Endodermal cell (in vitro differentiated cells): ENCODE measurements at regions not wholly inside any gene's neighbourhood (a gene's known extent, or its start where the extent isn't known, plus 50 kb on each side); places are given as distances from the start of the nearest gene placed in this dataset.

Experiments
- DNase-seq: peaks from one replicate; pipeline ENCODE4 v3.0.0-alpha.2; 2017
- H3K27ac ChIP-seq: 2 replicates; pipeline ENCODE4 v1.5.1; 2013; ENCODE audit warnings: mild to moderate bottlenecking, low read depth, low read length, moderate library complexity
- H3K27me3 ChIP-seq: 2 replicates; pipeline ENCODE4 v1.6.1; 2013; ENCODE audit warnings: mild to moderate bottlenecking, low read length, moderate library complexity; ENCODE audit not compliant: insufficient read depth, control insufficient read depth, poor library complexity, severe bottlenecking
- H3K36me3 ChIP-seq: 2 replicates; pipeline ENCODE4 v1.7.0; 2013; ENCODE audit warnings: mild to moderate bottlenecking, low read length, moderate library complexity; ENCODE audit not compliant: control insufficient read depth, insufficient read depth
- H3K4me1 ChIP-seq: one replicate; pipeline ENCODE4 v1.7.0; 2013; ENCODE audit warnings: low read length; ENCODE audit not compliant: control insufficient read depth, insufficient read depth
- H3K4me3 ChIP-seq: 2 replicates; pipeline ENCODE4 v1.5.1; 2013; ENCODE audit warnings: mild to moderate bottlenecking, low read length, moderate library complexity
- H3K9ac ChIP-seq: 2 replicates; pipeline ENCODE4 v1.6.1; 2013; ENCODE audit warnings: mild to moderate bottlenecking, low read length, moderate library complexity; ENCODE audit not compliant: poor library complexity, severe bottlenecking; ENCODE audit errors: extremely low read depth
- H3K9me3 ChIP-seq: 2 replicates; pipeline ENCODE4 v1.6.1; 2013; ENCODE audit warnings: mild to moderate bottlenecking, low read length, moderate library complexity; ENCODE audit not compliant: control insufficient read depth
- H3K27ac Mint-ChIP-seq: 2 replicates; pipeline ENCODE4 v1.8.0; 2020; ENCODE audit warnings: mixed read lengths
- H3K27me3 Mint-ChIP-seq: 2 replicates; pipeline ENCODE4 v1.8.0; 2021; ENCODE audit warnings: mild to moderate bottlenecking, mixed read lengths; ENCODE audit not compliant: insufficient read depth
- H3K36me3 Mint-ChIP-seq: 2 replicates; pipeline ENCODE4 v1.8.0; 2020; ENCODE audit warnings: low read depth, mixed read lengths
- H3K4me1 Mint-ChIP-seq: 2 replicates; pipeline ENCODE4 v1.8.0; 2020; ENCODE audit warnings: mixed read lengths
- H3K4me3 Mint-ChIP-seq: 2 replicates; pipeline ENCODE4 v1.8.0; 2020; ENCODE audit warnings: mild to moderate bottlenecking, moderate library complexity, mixed read lengths
- H3K9me3 Mint-ChIP-seq: 2 replicates; pipeline ENCODE4 v1.8.0; 2020; ENCODE audit warnings: mild to moderate bottlenecking, mixed read lengths
- CTCF ChIP-seq: fragments of 200-600 bp; sonication (generic); conservative IDR thresholded peaks from 2 replicates; pipeline ENCODE4 v1.5.0; 2021; ENCODE audit warnings: antibody characterized with exemption, mild to moderate bottlenecking
- WGBS, 2 experiments: methylation state at CpG; one replicate each; pipeline versions ENCODE4 v1.1.5 to v1.1.7; 2013; ENCODE audit warnings: missing lambda C conversion rate in 2 of 2, mixed read lengths in 1 of 2; ENCODE audit not compliant: insufficient coverage in 1 of 2, insufficient read length in 1 of 2; 5-methylcytosine and 5-hydroxymethylcytosine counted together

- H3K27me3 Mint-ChIP-seq: peaks cover 8% of the 10 kb centered on the region
These were observed 61.5 kb upstream of the UBL3 start for GRCh38 chr13:29911781-29912418.

GRCh38 chr13:29909975-29910674, 59.7 kb upstream of the UBL3 start:
- H3K27ac Mint-ChIP-seq: no peak overlapping the region
- H3K27ac ChIP-seq: peak overlapping the region; percentile 82

More at GRCh38 chr13:29911781-29912418, 61.5 kb upstream of the UBL3 start:
- no peak for TF ChIP-seq CTCF
- Mint-ChIP-seq H3K4me1 (peaks cover 8% of the 10 kb centered on the region), H3K9me3 (peaks cover 4% of the 10 kb centered on the region), H3K4me3 (no peak overlapping the region), H3K36me3 (no peaks in the 10 kb centered on the region), H3K27ac (no peak overlapping the region)
- no peaks in the 10 kb centered on the region for H3K36me3 ChIP-seq
- no peak for DNase-seq
- 83 to 97% methylated on average over 6 to 7 of the region's 7 CpGs for WGBS, 2 experiments
- H3K27ac ChIP-seq: no peak overlapping the region
- H3K9me3 ChIP-seq: peaks cover 6% of the 10 kb centered on the region
- H3K9ac ChIP-seq: no peak overlapping the region
- H3K4me3 ChIP-seq: no peak overlapping the region
- no peaks in the 10 kb centered on the region for H3K4me1 ChIP-seq
- no peaks in the 10 kb centered on the region for H3K27me3 ChIP-seq

GRCh38 chr13:29909081-29909730, 58.8 kb upstream of the UBL3 start:
- WGBS, 2 experiments: 89 to 90% methylated on average over 8 to 11 of the region's 11 CpGs
- Histone ChIP-seq H3K4me1 (no peaks in the 10 kb centered on the region), H3K27me3 (no peaks in the 10 kb centered on the region), H3K36me3 (no peaks in the 10 kb centered on the region), H3K4me3 (no peak overlapping the region), H3K9ac (no peak overlapping the region), H3K9me3 (no peaks in the 10 kb centered on the region), H3K27ac (peak overlapping the region; percentile 82)
- H3K36me3 Mint-ChIP-seq: no peaks in the 10 kb centered on the region
- no peak overlapping the region for H3K4me3 Mint-ChIP-seq
- H3K9me3 Mint-ChIP-seq: no peaks in the 10 kb centered on the region
- no peak for DNase-seq
- peaks cover 7% of the 10 kb centered on the region for H3K4me1 Mint-ChIP-seq
- peaks cover 8% of the 10 kb centered on the region for H3K27me3 Mint-ChIP-seq
- H3K27ac Mint-ChIP-seq: no peak overlapping the region
- TF ChIP-seq CTCF: no peak

More at GRCh38 chr13:29909975-29910674, 59.7 kb upstream of the UBL3 start:
- Mint-ChIP-seq H3K27me3 (peaks cover 8% of the 10 kb centered on the region), H3K36me3 (no peaks in the 10 kb centered on the region), H3K4me3 (no peak overlapping the region), H3K4me1 (peaks cover 8% of the 10 kb centered on the region), H3K9me3 (peaks cover 4% of the 10 kb centered on the region)
- Histone ChIP-seq H3K4me3 (no peak overlapping the region), H3K27me3 (no peaks in the 10 kb centered on the region), H3K9me3 (peaks cover 5% of the 10 kb centered on the region), H3K36me3 (no peaks in the 10 kb centered on the region), H3K9ac (no peak overlapping the region), H3K4me1 (no peaks in the 10 kb centered on the region)
- no peak for TF ChIP-seq CTCF
- 87 to 94% methylated on average over 2 to 3 of the region's 3 CpGs for WGBS, 2 experiments
- no peak for DNase-seq
